ENCODE measurements at regions not wholly inside any gene's neighbourhood (a gene's known extent, or its start where the extent isn't known, plus 50 kb on each side); places are given as distances from the start of the nearest gene placed in this dataset.

DNA sequence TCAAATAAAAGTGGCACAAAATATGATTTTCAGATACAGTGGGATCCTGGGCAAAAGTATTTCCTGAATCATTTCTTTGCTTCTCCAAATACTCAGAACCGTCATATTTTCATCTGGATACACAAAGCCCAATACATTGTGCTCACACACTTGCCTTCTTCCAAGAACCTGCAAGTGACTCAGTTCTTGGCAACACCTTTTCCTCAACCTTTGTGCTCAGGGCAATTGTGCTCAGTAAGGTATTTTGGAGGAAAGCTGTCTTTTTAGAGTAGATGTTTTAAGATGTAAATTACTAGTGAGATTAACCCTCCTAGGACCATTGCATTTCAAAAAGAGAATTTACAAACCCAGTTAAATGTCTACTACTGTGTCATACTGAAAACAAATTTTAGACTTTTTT is 233.5 kb downstream of the EFNB2 start:
- no peak for TF ChIP-seq EZH2 (IDR thresholded peaks at IDR 0.05)
- no peak for TF ChIP-seq POLR2AphosphoS5 (IDR thresholded peaks at IDR 0.05; ENCODE audit: borderline replicate concordance, low read depth, low read length)
- no peak for TF ChIP-seq FOXP2 (optimal IDR thresholded peaks at IDR 0.05; ENCODE audit: control extremely low read depth, extremely low read length, insufficient read depth)

All from SK-N-MC (cell line).